Midbrain (tissue), 1 donor: ENCODE measurements at regions not wholly inside any gene's neighbourhood (a gene's known extent, or its start where the extent isn't known, plus 50 kb on each side); places are given as distances from the start of the nearest gene placed in this dataset.

ENCODE experiments used
- DNase-seq: peaks from one replicate; lab custom pipeline; 2025; lab: John Stamatoyannopoulos, UW

DNA sequence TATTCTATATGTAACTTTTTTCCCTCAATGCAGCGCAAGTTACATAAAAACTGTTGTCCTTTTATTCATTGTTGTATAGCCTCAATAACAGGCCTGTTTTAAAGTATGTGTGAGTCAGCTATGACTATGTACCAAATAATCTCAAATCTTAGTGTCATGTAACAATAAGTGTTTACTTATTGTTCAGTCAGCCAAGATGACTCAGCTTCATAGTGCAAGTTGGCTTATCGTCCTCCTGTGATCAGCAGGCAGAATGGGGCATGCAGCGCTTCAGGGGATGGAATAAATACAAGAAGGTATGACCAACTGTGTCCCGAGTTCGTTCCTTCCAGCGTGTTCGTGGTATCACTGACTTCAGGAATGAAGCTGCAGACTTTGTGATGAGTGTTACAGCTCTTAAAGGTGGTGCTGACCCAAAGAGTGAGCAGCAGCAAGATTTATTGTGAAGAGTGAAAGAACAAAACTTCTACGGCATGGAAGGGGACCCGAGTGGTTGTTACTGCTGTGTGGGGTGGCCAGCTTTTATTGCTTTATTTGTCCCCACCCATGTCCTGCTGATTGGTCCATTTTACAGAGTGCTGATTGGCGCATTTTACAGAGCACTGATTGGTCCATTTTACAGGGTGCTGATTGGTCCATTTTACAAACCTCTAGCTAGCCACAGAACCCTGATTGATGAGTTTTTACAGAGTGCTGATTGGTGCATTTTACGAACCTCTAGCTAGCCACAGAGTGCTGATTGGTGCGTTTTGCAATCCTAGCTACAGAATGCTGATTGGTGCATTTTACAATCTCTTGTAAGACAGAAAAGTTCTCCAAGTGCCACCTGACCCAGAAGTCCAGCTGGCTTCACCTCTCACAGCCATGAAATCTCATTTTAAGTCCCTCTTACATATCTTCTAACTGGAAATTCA lies 1016.0 kb downstream of the MCTP2 start:
- DNase-seq = no peak

DNA sequence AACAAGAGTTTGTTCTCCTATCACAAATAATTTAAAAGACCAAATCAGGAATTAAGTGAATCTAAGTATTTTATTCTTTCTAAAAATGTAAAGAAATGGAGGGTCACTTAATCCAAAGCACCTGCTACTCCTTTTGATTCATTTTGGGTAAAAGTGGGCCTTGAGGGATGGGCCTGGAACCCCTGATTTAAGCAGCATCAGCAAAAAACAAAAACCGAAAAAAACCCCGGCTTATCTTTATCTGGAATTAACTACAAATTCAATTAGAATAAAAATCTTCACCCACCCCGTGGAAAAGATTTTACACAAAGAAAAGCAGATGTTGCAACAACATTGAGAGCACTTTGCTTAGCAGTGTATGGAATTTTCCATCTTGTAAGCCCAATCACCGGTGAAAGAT lies 1018.2 kb downstream of the MCTP2 start:
- DNase-seq = no peak

DNA sequence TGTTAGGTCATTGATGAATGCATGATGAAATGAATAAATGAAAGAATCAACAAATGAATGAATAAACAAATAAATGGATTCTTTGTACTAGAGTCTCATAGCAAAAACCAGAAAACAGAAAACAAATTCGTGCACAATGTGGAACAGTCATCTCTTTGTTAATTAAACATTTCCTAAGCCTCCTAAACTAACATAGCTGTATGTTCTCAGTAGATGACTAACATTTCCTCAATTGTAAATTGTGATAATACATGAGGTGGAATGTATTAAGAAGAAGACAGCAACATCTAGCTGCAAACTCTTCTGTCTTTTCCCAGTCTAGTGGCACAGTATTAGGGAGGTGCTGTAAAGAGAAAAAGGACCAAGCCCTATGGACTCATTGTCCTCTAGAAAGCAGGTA lies 1021.0 kb downstream of the MCTP2 start:
- no peak for DNase-seq

GRCh38 chr15:95254263-95254662 lies 1022.9 kb downstream of the MCTP2 start:
- DNase-seq = no peak

- DNase-seq = peak; percentile 75
Measured at GRCh38 chr15:95259513-95259912, 1028.2 kb downstream of the MCTP2 start.

DNA sequence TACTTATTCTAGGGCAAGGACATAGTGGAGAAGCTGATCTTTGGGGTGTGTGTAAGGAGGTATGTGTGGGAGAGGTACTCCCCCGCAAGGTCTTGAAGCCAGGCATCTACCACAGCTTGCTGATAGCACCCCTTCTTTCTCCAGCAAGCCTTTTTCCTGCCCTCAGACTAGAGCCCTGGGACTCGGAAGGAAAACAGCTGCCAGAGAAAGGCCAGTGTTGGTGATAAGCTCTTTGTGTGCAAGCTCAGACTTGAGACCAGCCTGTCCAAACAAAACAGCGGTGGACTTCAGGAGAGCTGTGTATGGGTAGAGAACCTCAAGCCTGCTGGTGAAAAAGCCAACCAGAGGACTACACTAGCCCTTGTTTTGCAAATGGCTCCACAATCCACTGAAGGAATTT lies 1028.6 kb downstream of the MCTP2 start:
- DNase-seq = no peak

- no peak for DNase-seq
Measured at GRCh38 chr15:95260856-95261255, 1029.5 kb downstream of the MCTP2 start.

- no peak for DNase-seq
Measured at GRCh38 chr15:95261546-95261945, 1030.2 kb downstream of the MCTP2 start.

GRCh38 chr15:95261968-95262367 lies 1030.6 kb downstream of the MCTP2 start:
- no peak for DNase-seq

- DNase-seq = no peak
Measured at GRCh38 chr15:95262866-95263564, 1031.7 kb downstream of the MCTP2 start.

GRCh38 chr15:95263751-95264150 lies 1032.4 kb downstream of the MCTP2 start:
- DNase-seq = no peak

- no peak for DNase-seq
Measured at GRCh38 chr15:95265419-95265997, 1034.1 kb downstream of the MCTP2 start.

DNA sequence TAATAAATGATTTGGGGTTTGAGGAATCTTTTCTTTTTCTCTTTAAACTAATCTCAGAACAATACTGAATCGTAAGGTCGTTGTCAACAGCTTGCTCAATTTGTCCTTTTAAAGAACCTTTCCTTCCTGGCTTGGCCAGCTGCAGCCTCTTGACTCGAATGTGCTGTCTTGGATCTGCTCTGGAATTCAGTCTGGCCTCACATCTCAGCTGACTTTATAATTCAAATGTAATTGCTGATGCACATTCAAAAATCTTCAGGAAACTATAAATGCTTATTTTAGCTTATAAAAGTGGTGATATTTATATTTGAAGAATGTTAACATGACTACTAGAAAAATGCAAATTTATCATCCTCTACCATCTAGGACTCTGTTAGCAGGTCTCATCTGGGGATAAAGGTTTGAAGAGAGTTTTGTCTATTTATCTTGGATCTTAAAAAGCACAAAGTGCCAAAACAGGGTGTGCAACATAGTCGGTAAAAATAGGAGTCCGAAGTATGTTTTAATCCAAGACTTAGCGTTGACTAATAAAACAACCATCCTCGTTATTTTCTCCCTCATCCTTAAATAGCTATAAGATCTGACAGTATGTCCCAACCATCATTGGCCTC lies 1035.2 kb downstream of the MCTP2 start:
- DNase-seq = no peak

GRCh38 chr15:95267481-95267880 lies 1036.1 kb downstream of the MCTP2 start:
- no peak for DNase-seq

DNA sequence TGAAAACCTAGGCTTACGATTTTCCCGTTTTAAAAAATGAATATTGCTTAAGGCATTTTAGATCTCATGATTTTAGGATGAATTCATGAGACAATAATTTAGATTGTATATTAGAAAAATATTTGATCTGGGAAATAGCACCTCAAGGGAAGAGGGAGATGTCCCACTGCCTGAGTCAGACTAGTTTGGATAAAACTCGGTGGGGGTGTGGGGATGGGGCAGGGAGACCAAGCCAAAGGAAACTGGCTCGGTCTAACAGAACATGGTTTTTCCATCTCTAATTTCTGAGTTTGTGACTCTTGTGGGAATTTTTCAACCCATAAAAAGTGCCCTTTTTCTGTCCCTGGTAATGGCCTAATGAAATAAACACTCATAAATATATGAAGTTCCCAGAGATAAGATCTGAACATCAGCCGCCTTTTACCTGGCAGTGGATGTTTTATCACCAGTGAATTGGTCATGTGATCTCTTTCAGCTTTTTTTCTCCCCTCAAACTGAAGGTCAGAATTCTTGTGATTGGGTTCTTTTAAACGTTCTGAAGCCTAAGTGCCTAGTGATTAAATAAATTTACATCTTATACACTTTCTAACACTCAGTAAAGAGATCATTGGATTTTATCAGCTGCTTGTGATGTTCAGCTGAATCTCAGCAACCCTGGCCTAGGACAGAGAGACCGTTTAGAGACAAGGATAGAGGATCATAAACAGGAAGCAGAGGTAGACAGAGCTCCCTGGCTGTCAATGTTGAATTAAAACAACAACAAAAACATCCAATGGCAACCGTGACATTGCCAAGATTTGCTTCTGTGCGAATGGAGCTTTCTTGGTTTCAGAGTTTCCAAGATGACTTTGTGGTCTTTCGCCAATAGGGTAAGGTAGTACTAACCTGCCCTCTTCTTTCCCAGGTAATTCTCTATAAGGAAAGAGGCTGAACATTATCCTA lies 1038.2 kb downstream of the MCTP2 start:
- DNase-seq = no peak

- DNase-seq = no peak
Measured at GRCh38 chr15:95274101-95274500, 1042.7 kb downstream of the MCTP2 start.

DNA sequence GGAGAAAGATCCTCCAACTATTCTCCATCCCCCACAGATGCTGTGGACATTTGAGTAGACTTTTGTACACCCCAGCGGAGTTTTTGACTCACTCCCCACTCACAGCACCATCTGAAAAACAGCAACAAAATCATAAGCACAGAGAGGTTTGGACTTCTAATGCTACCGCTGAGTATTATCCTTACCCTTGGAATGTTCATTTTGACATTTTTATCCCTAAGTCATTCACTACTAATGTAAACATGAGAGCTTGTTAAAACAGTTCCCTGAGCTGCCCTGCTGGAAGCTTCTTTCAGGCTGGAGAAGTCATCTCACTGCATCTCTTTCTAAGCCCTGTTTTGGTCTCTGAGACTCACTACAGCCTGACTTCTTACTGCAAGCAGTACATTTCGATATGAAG lies 1045.9 kb downstream of the MCTP2 start:
- DNase-seq = no peak

DNA sequence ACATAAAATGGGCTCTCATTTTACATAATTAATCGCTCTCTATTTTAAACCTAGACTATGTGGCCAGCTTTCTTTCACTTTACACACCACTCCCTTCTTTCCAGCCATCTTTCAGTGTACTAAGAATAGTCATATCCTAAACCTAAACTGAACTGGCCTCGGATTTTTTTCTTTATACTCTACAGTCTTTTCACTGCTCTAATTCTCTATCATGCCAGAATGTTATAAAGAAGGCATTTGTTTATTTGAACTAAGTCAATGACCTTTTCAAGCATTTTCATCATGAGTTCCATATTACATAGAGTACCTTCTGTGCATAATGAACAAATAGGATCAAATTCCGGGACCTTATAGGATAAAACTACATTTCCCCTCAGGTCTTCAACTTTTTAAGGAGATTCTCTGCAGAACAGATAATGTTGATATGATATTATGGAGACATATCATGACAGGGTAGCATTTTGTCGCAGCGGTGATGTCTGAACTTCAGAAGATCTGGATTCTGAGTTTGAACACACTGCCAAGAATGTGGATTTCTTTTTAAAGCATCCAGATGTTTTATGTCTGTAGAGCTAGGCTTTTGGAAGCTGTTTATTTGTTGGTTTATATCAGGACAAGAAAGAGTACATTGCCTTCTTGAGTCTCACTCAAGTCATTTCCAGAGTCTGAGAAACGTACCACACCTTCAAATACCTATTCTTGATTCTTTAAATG lies 1047.3 kb downstream of the MCTP2 start:
- DNase-seq = no peak

GRCh38 chr15:95279277-95280019 lies 1048.1 kb downstream of the MCTP2 start:
- no peak for DNase-seq

DNA sequence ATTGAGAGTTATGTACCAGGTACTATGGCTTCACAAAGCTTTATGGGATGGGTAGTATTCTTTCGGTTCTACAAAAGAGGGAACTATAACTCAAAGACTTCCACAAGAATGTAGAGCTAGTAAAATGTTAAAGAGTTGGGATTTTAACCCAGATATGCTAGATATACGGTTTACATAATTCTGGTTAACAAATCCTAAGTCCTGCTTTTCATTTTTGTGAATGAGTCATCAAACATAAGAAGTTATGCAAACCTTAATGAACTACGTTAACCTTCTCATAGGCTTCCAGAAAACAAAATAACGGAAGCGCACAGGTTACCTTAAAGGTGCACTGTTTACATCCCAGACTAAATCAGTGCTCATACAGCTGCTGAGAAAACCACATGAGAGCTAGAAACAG lies 1049.3 kb downstream of the MCTP2 start:
- DNase-seq = no peak
